ENCODE measurements at regions not wholly inside any gene's neighbourhood (a gene's known extent, or its start where the extent isn't known, plus 50 kb on each side); places are given as distances from the start of the nearest gene placed in this dataset.

GRCh38 chr1:233738850-233739249, 124.9 kb downstream of the KCNK1 start:
- TF ChIP-seq ZNF335 (tag by site-specific recombination; conservative IDR thresholded peaks at IDR 0.05) (no peak), ZNF121 (tag by site-specific recombination; IDR thresholded peaks at IDR 0.05) (no peak), ZNF670 (tag by site-specific recombination; IDR thresholded peaks at IDR 0.05; ENCODE audit: low read depth) (no peak)

Data from HEK293 (cell line).